Right kidney (tissue), 1 donor: ENCODE measurements at regions not wholly inside any gene's neighbourhood (a gene's known extent, or its start where the extent isn't known, plus 50 kb on each side); places are given as distances from the start of the nearest gene placed in this dataset.
"Not testable (repeated sequence)": the region's sequence is repeated elsewhere in the genome, so short reads cannot be mapped to it uniquely, and the experiment has no call there.

ENCODE experiments used
- DNase-seq: peaks from one replicate; pipeline ENCODE4 v3.0.0-alpha.2; 2016

GRCh38 chr21:27954543-27955165 lies 987.8 kb upstream of the ADAMTS5 start:
- DNase-seq: no peak

- no peak for DNase-seq
Measured at GRCh38 chr21:27953340-27954045, 986.6 kb upstream of the ADAMTS5 start.

- DNase-seq: not testable (repeated sequence)
Measured at GRCh38 chr21:27949093-27949492, 982.2 kb upstream of the ADAMTS5 start.

GRCh38 chr21:27930108-27930767 lies 963.4 kb upstream of the ADAMTS5 start:
- not testable (repeated sequence) for DNase-seq

GRCh38 chr21:27929179-27929578 lies 962.3 kb upstream of the ADAMTS5 start:
- DNase-seq: not testable (repeated sequence)

GRCh38 chr21:27928534-27929115 lies 961.7 kb upstream of the ADAMTS5 start:
- DNase-seq: not testable (repeated sequence)

DNA sequence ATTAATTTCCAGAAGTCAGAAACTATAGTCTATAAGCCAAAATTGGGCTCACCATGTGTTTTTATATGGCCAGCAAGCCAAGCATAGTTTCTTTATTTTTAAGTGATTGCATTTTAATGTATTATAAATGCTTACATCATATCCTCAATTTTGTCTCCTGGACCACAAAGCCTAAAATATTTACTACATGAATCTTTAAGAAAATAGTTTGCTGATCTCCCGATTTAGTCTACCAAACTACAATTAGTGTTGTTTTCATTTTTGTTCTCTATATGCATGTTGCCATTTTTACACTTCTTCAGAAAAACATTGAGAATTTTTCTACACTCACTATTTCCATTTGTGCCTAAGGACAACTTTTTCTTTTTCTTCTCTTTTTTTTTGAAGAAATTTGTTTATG lies 954.5 kb upstream of the ADAMTS5 start:
- not testable (repeated sequence) for DNase-seq

DNA sequence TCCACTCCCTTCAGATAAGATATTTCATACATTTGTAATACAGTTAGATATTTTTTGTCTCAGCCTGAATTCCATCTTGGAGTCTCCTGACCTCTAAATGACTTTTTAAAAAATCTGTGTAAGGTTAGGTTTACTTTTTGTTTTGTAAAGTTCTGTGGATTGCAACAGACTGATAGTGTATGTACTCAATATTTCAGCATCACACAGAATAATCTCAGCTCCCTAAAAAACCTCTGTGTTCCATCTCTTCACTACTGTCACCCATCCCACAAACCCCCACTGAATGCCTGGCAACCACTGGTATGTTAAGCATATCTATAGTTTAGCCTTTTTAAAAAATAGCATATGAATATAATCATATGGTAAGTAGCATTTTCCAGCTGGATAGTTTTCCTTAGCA lies 951.1 kb upstream of the ADAMTS5 start:
- DNase-seq: not testable (repeated sequence)

- not testable (repeated sequence) for DNase-seq
Measured at GRCh38 chr21:27916326-27916725, 949.4 kb upstream of the ADAMTS5 start.

DNA sequence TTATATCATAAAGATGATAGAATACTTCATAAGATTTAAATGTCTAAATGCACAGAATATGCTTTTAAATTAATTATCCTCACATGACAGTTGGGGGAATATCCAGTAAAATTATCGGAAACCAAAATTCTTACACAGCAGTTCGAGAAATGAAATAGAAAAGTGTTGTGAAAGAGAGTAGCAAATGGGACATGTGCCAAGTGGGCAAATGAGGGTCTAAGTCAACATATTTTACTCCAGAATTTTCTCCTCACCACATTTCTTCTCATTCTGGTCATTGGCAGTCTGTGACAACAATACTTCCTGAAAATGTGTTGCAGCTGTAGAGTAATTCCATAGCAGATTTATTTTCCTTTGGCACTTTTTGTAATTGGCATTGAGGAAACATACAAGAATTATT lies 945.2 kb upstream of the ADAMTS5 start:
- DNase-seq: not testable (repeated sequence)

DNA sequence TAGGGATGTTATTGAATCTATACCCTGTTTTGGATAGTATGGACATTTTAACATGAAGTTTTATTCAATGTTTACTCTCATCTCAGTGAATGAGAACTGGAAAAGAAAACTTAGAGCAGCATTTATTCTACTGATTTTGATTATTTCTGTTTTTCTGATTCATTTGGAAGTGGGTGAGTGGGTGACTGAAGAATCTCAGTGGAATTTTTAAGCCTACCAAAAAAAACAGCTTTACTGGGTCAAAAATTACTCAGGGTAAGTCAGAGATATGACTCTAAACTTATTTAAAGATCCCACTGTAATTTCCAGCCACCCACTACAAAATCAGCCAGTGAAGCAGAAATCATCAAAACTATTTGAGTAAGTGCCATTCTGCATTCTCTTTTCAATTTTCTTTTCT lies 942.6 kb upstream of the ADAMTS5 start:
- not testable (repeated sequence) for DNase-seq

- not testable (repeated sequence) for DNase-seq
Measured at GRCh38 chr21:27908816-27909215, 941.9 kb upstream of the ADAMTS5 start.

DNA sequence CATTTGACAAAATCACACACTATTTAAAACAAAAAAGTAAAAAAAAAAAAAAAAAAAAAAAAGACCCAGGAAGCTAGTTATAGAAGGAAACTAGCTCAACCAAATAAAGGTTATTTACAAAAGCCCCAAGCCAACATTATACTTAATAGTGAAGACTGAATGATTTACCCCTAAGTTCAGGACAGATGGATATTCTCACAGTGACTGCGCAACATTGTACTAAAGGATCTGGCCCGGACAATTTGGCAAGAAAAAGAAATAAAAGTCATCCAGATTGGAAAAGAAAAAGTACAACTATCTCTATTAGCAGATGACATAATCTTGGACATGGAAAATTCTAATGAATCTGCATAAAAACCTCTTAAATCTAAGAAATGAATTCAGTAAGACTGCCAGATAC lies 936.0 kb upstream of the ADAMTS5 start:
- DNase-seq: not testable (repeated sequence)

GRCh38 chr21:27893619-27894018 lies 926.7 kb upstream of the ADAMTS5 start:
- DNase-seq: not testable (repeated sequence)

- not testable (repeated sequence) for DNase-seq
Measured at GRCh38 chr21:27891495-27891894, 924.6 kb upstream of the ADAMTS5 start.

DNA sequence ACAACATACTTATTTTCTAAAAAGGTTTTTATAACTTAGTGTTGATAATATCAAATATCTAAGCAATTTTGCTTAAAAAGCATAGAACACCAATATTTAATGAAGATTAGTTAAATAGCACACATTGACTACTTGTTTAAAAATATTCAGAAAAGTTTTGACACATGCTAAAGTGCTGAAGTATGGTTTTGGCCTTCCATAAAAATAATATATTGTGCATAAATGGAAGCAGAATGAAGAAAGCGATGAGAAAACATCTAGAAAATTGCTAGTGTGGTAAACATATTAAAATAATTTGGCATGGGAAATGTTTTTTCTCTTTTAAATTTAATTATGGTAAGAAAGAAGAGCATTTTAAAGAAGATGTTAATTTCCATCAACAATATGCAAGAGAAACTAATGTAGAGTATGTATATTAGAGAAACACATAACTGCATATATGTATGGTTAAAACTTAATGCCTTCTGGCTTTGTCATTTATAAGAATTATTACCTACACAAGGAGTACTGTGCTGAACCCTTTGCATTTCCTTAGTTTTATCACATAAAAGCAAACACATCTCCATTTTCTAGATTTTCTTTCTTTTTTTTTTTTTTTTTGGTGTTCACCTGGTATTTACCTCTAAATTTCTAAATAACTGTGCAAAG lies 921.0 kb upstream of the ADAMTS5 start:
- not testable (repeated sequence) for DNase-seq

- no peak for DNase-seq
Measured at GRCh38 chr21:27885296-27885711, 918.4 kb upstream of the ADAMTS5 start.

DNA sequence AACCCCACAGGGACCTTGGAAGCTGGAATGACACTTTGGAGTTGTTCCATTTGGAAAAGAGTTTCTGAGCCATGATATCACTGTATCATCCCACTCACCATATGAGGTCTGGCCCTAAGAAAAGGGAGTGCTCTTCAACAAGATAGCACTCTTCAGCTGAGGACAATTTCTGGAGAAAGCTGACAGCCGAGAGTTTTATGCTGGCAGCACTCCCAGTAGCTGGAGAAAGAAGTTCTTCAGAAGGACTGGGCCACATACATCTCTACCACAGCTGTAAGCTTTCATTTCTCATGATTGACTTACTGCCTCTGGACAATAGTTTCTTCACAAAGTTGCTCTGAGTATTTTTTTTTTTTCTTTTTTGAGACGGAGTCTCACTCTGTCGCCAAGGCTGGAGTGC lies 914.4 kb upstream of the ADAMTS5 start:
- DNase-seq: not testable (repeated sequence)

DNA sequence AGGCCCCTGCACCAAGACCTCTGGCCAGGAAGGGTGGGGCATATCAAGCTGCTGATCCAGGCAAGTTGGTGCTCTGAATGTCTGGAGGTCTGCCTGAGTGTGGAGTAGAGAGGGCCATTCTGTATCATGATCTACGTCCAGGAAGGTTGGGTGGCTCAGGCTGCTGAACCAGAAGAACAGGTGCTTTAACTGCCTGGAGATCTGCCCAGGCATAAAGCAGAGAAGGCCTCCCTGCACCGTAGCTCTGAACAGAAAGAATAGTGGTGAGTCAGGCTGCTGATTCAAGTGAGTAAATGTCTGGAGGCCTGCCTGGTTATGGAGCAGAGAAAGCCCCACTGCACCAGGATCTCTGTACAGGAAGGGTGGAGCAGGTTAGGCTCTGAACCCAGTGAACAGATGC lies 905.5 kb upstream of the ADAMTS5 start:
- DNase-seq: not testable (repeated sequence)

- DNase-seq: not testable (repeated sequence)
Measured at GRCh38 chr21:27870755-27871154, 903.9 kb upstream of the ADAMTS5 start.

DNA sequence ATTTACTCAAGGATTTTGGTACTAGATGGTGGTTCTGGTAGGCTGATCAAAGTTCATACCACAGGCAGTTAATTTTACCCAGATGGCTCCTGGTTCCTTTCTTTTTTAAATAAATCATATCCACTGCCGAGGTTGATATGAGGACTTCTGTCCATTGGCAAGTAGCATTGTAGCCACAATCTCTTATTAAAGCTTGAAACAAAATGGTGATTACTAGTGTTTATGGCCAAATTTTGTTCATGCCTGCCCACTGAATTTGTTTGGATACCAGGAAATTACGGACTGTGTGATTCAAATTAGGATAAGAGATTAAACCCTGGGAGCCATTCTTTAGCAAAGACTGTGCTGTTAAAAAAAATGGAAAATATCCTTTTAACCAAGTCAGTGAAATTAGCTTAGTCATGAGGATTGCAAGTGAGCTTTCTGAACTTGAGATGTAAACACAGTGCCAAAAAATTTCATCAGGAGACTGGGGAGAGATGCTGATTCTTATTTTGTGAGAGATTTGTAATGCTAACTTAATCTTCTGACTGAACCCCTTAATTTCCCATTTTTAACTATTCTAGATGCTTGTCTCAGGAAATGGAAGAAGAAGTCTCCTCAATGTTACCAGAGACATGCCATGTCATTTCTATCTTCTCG lies 893.5 kb upstream of the ADAMTS5 start:
- DNase-seq: not testable (repeated sequence)
